ENCODE measurements at regions not wholly inside any gene's neighbourhood (a gene's known extent, or its start where the extent isn't known, plus 50 kb on each side); places are given as distances from the start of the nearest gene placed in this dataset.

DNA sequence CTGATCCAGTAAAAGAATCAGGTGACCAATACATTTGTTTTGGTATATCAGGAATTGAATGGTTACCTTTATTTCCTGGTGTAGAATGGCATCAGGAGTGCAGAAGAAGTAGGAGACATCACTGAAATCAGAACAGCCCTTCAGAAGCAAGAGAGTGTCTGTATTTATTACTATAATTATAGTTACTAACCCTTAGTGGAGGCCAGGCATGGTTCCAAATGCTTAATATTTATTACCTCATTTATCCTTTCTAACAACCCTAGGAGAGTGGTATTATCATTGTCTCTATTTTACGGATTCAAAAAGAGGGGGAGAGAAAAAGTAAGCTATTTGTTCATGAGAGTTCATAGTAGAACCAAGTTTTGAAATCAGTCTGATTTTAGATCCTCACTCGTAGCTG, 1292.9 kb downstream of the PCDH9 start (continued):
- TF ChIP-seq, protein P1, sequence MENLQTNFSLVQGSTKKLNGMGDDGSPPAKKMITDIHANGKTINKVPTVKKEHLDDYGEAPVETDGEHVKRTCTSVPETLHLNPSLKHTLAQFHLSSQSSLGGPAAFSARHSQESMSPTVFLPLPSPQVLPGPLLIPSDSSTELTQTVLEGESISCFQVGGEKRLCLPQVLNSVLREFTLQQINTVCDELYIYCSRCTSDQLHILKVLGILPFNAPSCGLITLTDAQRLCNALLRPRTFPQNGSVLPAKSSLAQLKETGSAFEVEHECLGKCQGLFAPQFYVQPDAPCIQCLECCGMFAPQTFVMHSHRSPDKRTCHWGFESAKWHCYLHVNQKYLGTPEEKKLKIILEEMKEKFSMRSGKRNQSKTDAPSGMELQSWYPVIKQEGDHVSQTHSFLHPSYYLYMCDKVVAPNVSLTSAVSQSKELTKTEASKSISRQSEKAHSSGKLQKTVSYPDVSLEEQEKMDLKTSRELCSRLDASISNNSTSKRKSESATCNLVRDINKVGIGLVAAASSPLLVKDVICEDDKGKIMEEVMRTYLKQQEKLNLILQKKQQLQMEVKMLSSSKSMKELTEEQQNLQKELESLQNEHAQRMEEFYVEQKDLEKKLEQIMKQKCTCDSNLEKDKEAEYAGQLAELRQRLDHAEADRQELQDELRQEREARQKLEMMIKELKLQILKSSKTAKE (IDR thresholded peaks at IDR 0.05; ENCODE audit: low read depth, poor library complexity, severe bottlenecking), result no peak

GRCh38 chr13:65936249-65936648, 1293.9 kb downstream of the PCDH9 start:
- no TSS peak for BruUV-seq (replicated peaks)
- Histone ChIP-seq H3K4me1 (ENCODE audit: control insufficient read depth, insufficient read depth, low read length) (no peaks in the 10 kb centered on the region), H3K4me3 (no peak overlapping the region), H3K9me3 (replicated peaks; ENCODE audit: control insufficient read depth, insufficient read depth, low read length) (no peaks in the 10 kb centered on the region), H3K79me2 (ENCODE audit: control insufficient read depth, insufficient read depth, low read length) (no peaks in the 10 kb centered on the region), H3K36me3 (ENCODE audit: control insufficient read depth in 2 of 2, insufficient read depth in 2 of 2, low read length in 1 of 2) (no peaks in the 10 kb centered on the region), H4K20me1 (ENCODE audit: control insufficient read depth, insufficient read depth) (no peaks in the 10 kb centered on the region), H2AFZ (ENCODE audit: control insufficient read depth, low read depth, low read length) (no peak overlapping the region), H3K27ac (ENCODE audit: control insufficient read depth, insufficient read depth) (no peak overlapping the region), H3K27me3 (replicated peaks in 1 of 2; ENCODE audit: control insufficient read depth in 2 of 2, insufficient read depth in 2 of 2, low read length in 1 of 2) (no peaks in the 10 kb centered on the region), H3K4me2 (ENCODE audit: control insufficient read depth, insufficient read depth) (no peak overlapping the region), H3K9ac (ENCODE audit: control insufficient read depth, insufficient read depth, low read length) (no peak overlapping the region)
- DNase-seq (ENCODE audit: low read depth, low spot score) (no peak), ATAC-seq (no peak), FAIRE-seq (no peak)
- POLR2A ChIA-PET, result no interaction called here
- intact Hi-C loops (cut with micrococcal nuclease; ENCODE audit: unreplicated experiment) (no loop called here), in situ Hi-C loops (cut with MboI) (no loop called here)
- RAD21 ChIA-PET (ENCODE audit: unreplicated experiment), result no interaction called here
- TF ChIP-seq PAX8 (IDR thresholded peaks at IDR 0.05) (no peak), CEBPZ (IDR thresholded peaks at IDR 0.05; ENCODE audit: low read depth, low read length) (no peak), RUNX3 (IDR thresholded peaks at IDR 0.05; ENCODE audit: low read length) (no peak), EED (IDR thresholded peaks at IDR 0.05; ENCODE audit: low read depth) (no peak), BCL11A (IDR thresholded peaks at IDR 0.05; ENCODE audit: low read depth, low read length) (no peak)
- 0% methylated on average over 2 of the region's 2 CpGs for WGBS (ENCODE audit: insufficient coverage, insufficient replicate concordance, low lambda C conversion rate, missing lambda C conversion rate)
- CTCF ChIA-PET, result no interaction called here
- SMC1A ChIA-PET (ENCODE audit: uncharacterized antibody, unreplicated experiment), result no interaction called here
